ENCODE measurements at regions not wholly inside any gene's neighbourhood (a gene's known extent, or its start where the extent isn't known, plus 50 kb on each side); places are given as distances from the start of the nearest gene placed in this dataset.

- H2BK20ac ChIP-seq (ENCODE audit: low read depth, low read length, poor library complexity, severe bottlenecking) = no peak overlapping the region
- H2AK5ac ChIP-seq (ENCODE audit: insufficient read length, low read length) = no peak overlapping the region
- H3K23me2 ChIP-seq (ENCODE audit: insufficient read length, low read depth, low read length, poor library complexity, severe bottlenecking) = no peaks in the 10 kb centered on the region
- no peaks in the 10 kb centered on the region for H4K20me1 ChIP-seq (ENCODE audit: control insufficient read depth, insufficient read depth, insufficient read length)
- no peak overlapping the region for H4K91ac ChIP-seq (ENCODE audit: insufficient read length, low read depth, low read length)
- no peak overlapping the region for H2BK15ac ChIP-seq (ENCODE audit: low read depth, low read length)
- no peaks in the 10 kb centered on the region for H3K9me3 ChIP-seq (ENCODE audit: control insufficient read depth, low read depth, low read length)
- H4K5ac ChIP-seq (ENCODE audit: insufficient read length, low read depth, low read length) = no peak overlapping the region
- peaks cover 8% of the 10 kb centered on the region; the same call in 1 of the 2 replicates for H3K4me1 ChIP-seq (ENCODE audit: insufficient read depth, low read length)
- no peak for TF ChIP-seq CTCF (conservative IDR thresholded peaks at IDR 0.05)
- no peak overlapping the region for H3T11ph ChIP-seq (ENCODE audit: low read length)
- H4K8ac ChIP-seq (replicated peaks; ENCODE audit: insufficient read length, low read depth, low read length) = no peak overlapping the region
- H3K79me1 ChIP-seq (ENCODE audit: insufficient read depth, low read depth, low read length, poor library complexity, severe bottlenecking) = no peaks in the 10 kb centered on the region
- H3K4me2 ChIP-seq (ENCODE audit: insufficient read depth, insufficient read length, low read length) = no peak overlapping the region
- no peaks in the 10 kb centered on the region for H3K27me3 ChIP-seq (ENCODE audit: insufficient read depth, low read length)
- H3K27me3 Mint-ChIP-seq (ENCODE audit: low read depth) = peaks cover 2% of the 10 kb centered on the region; the same call in 1 of the 2 replicates
- no peak overlapping the region for H2BK120ac ChIP-seq (ENCODE audit: low read depth, low read length, poor library complexity, severe bottlenecking)
- no peak overlapping the region for H3K27ac ChIP-seq (ENCODE audit: insufficient read length, low read depth, low read length)
- no peak overlapping the region for H3K4me3 Mint-ChIP-seq
- peaks cover 13 to 16% of the 10 kb centered on the region in 2 experiments for H3K4me1 Mint-ChIP-seq
- DNase-seq = no peak
- H3K56ac ChIP-seq (ENCODE audit: insufficient read length, low read depth, low read length) = no peak overlapping the region
- no peak overlapping the region for H2BK12ac ChIP-seq (ENCODE audit: insufficient read length, low read depth, low read length)
- H3K27ac Mint-ChIP-seq = no peak overlapping the region
- WGBS (ENCODE audit: extremely low coverage, insufficient read length, low lambda C conversion rate) = no CpG with 5 or more reads among the region's 11 CpGs
- H3K23ac ChIP-seq (ENCODE audit: insufficient read length, low read depth, low read length) = no peak overlapping the region
- no peak overlapping the region for H2BK5ac ChIP-seq (ENCODE audit: insufficient read length, low read length)
- no peak overlapping the region for H3K14ac ChIP-seq (ENCODE audit: insufficient read depth, low read length)
- no peak overlapping the region for H3K4ac ChIP-seq (ENCODE audit: low read depth, low read length)
- H3K18ac ChIP-seq (ENCODE audit: insufficient read length, low read depth, low read length) = no peak overlapping the region
- 0 out of 2 replicates have a peak, but pooled peaks cover 2% of the 10 kb centered on the region for H3K79me2 ChIP-seq (ENCODE audit: insufficient read depth, low read length)
- H2AFZ ChIP-seq (ENCODE audit: low read length) = no peak overlapping the region
- H3K36me3 Mint-ChIP-seq (ENCODE audit: insufficient read depth in 1 of 3, low read depth in 3 of 3) = peaks cover 0 to 2% (median 0%) of the 10 kb centered on the region in 3 experiments; a peak in 1 of 7 replicates
- H3K9me3 Mint-ChIP-seq = no peaks in the 10 kb centered on the region
- H3K9ac ChIP-seq (ENCODE audit: extremely low read depth, insufficient read length, low read length) = no peak overlapping the region
Measured at GRCh38 chr1:232440325-232441035, 189.5 kb downstream of the SIPA1L2 start.
